BE2C (cell line): ENCODE measurements at regions not wholly inside any gene's neighbourhood (a gene's known extent, or its start where the extent isn't known, plus 50 kb on each side); places are given as distances from the start of the nearest gene placed in this dataset.

ENCODE experiments used
- DNase-seq: peaks from one replicate; pipeline ENCODE4 v3.0.0-alpha.2; 2020
- H3K27me3 ChIP-seq: fragments of 250-450 bp; sonication (Bioruptor Pico); 2 replicates; pipeline ENCODE4 v1.5.1; 2020; ENCODE audit warnings: mild to moderate bottlenecking
- H3K36me3 ChIP-seq: fragments of 250-450 bp; sonication (Bioruptor Pico); 2 replicates; pipeline ENCODE4 v1.5.1; 2020; ENCODE audit warnings: mild to moderate bottlenecking
- H3K4me1 ChIP-seq: fragments of 250-450 bp; sonication (Bioruptor Pico); 2 replicates; pipeline ENCODE4 v1.5.1; 2020
- H3K4me3 ChIP-seq: 2 replicates; pipeline ENCODE4 v1.5.1; 2011; ENCODE audit warnings: low read depth, low read length
- H3K9me3 ChIP-seq: fragments of 250-450 bp; sonication (Bioruptor Pico); 2 replicates; pipeline ENCODE4 v1.5.1; 2020
- TF ChIP-seq, protein P1 (sequence below): IDR thresholded peaks from 2 replicates; pipeline ENCODE4 v1.5.1; 2012; ENCODE audit warnings: mild to moderate bottlenecking, low read depth, low read length

GRCh38 chr18:35828591-35828990 lies 143.9 kb upstream of the RMP24 start:
- Histone ChIP-seq H3K36me3 (no peaks in the 10 kb centered on the region), H3K27me3 (no peaks in the 10 kb centered on the region), H3K9me3 (no peaks in the 10 kb centered on the region), H3K4me3 (no peak overlapping the region), H3K4me1 (no peaks in the 10 kb centered on the region)
- TF ChIP-seq, protein P1, sequence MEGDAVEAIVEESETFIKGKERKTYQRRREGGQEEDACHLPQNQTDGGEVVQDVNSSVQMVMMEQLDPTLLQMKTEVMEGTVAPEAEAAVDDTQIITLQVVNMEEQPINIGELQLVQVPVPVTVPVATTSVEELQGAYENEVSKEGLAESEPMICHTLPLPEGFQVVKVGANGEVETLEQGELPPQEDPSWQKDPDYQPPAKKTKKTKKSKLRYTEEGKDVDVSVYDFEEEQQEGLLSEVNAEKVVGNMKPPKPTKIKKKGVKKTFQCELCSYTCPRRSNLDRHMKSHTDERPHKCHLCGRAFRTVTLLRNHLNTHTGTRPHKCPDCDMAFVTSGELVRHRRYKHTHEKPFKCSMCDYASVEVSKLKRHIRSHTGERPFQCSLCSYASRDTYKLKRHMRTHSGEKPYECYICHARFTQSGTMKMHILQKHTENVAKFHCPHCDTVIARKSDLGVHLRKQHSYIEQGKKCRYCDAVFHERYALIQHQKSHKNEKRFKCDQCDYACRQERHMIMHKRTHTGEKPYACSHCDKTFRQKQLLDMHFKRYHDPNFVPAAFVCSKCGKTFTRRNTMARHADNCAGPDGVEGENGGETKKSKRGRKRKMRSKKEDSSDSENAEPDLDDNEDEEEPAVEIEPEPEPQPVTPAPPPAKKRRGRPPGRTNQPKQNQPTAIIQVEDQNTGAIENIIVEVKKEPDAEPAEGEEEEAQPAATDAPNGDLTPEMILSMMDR = no peak
- DNase-seq = no peak

- no peaks in the 10 kb centered on the region for H3K9me3 ChIP-seq
- no peak for DNase-seq
- H3K27me3 ChIP-seq = no peaks in the 10 kb centered on the region
- TF ChIP-seq, protein P1 = no peak
- no peaks in the 10 kb centered on the region for H3K36me3 ChIP-seq
- H3K4me3 ChIP-seq = no peak overlapping the region
- H3K4me1 ChIP-seq = no peaks in the 10 kb centered on the region
Observed at GRCh38 chr18:35835366-35835765, 137.1 kb upstream of the RMP24 start.

- H3K9me3 ChIP-seq = no peaks in the 10 kb centered on the region
- no peak for DNase-seq
- no peak overlapping the region for H3K4me3 ChIP-seq
- H3K27me3 ChIP-seq = no peaks in the 10 kb centered on the region
- TF ChIP-seq, protein P1 = no peak
- no peaks in the 10 kb centered on the region for H3K36me3 ChIP-seq
- no peaks in the 10 kb centered on the region for H3K4me1 ChIP-seq
Observed at GRCh38 chr18:35835833-35836232, 136.6 kb upstream of the RMP24 start.

DNA sequence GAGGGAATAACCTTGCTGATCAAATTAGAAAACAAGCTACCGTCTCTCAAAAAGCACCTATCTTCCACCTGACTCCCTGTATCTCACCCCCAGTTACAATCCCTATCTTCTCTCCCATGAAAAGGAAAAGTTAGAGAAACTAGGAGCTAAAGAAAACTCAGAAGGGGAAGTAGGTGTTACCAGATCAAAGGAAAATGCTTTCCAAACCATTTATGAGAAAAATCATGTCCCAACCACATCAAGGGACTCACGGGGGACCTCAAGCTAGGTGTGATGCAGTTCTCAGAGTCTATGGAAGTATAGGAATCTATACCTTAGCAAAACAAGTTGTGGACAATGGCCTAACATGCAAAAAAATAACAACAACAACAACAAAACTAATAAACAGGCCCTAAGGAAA lies 135.5 kb upstream of the RMP24 start:
- TF ChIP-seq, protein P1 = no peak
- H3K9me3 ChIP-seq = no peaks in the 10 kb centered on the region
- H3K36me3 ChIP-seq = no peaks in the 10 kb centered on the region
- no peaks in the 10 kb centered on the region for H3K4me1 ChIP-seq
- no peaks in the 10 kb centered on the region for H3K27me3 ChIP-seq
- no peak for DNase-seq
- H3K4me3 ChIP-seq = no peak overlapping the region

GRCh38 chr18:35837922-35838496 lies 134.5 kb upstream of the RMP24 start:
- H3K27me3 ChIP-seq = no peaks in the 10 kb centered on the region
- H3K4me1 ChIP-seq = no peaks in the 10 kb centered on the region
- no peaks in the 10 kb centered on the region for H3K36me3 ChIP-seq
- no peaks in the 10 kb centered on the region for H3K9me3 ChIP-seq
- TF ChIP-seq, protein P1 = no peak
- H3K4me3 ChIP-seq = no peak overlapping the region
- DNase-seq = no peak

- Histone ChIP-seq H3K27me3 (no peaks in the 10 kb centered on the region), H3K9me3 (no peaks in the 10 kb centered on the region), H3K4me1 (no peaks in the 10 kb centered on the region), H3K36me3 (no peaks in the 10 kb centered on the region), H3K4me3 (no peak overlapping the region)
- no peak for DNase-seq
- TF ChIP-seq, protein P1 = no peak
Observed at GRCh38 chr18:35841283-35841682, 131.2 kb upstream of the RMP24 start.
